ENCODE measurements at regions not wholly inside any gene's neighbourhood (a gene's known extent, or its start where the extent isn't known, plus 50 kb on each side); places are given as distances from the start of the nearest gene placed in this dataset.
"Not testable (repeated sequence)": the region's sequence is repeated elsewhere in the genome, so short reads cannot be mapped to it uniquely, and the experiment has no call there.

GRCh38 chr4:186999686-187000085 is 276.0 kb upstream of the FAT1 start:
- POLR2A ChIA-PET (ENCODE audit: partially characterized antibody): no interaction called here
- intact Hi-C loops (cut with micrococcal nuclease): loop anchor here (5.0 kb wide), 1 partner anchor 67 kb away; no protein-coding TSS in a partner anchor
- no peaks in the 10 kb centered on the region for H3K27me3 Mint-ChIP-seq

DNA sequence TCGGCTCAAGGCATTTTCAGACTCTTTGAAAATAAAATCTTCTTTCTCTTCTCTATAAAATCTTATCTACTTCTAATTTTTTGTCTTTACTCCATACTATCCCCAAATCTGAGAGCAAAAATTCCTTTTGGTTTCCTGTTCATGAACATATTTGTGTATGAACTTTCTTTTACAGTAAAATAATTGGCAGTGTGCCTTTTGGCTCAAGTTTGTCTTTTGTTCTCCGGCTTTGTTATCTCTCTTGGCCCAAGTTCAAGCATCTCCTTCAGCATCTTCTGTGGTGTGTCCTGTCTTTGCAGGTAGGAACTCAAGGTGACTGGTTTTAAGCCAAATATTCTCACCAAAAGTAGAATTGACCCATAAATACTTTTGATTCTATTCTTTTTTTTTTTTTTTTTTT is 276.6 kb upstream of the FAT1 start:
- Mint-ChIP-seq H3K27me3 (no peaks in the 10 kb centered on the region), H3K27ac (no peak overlapping the region), H3K4me3 (no peak overlapping the region), H3K36me3 (no peaks in the 10 kb centered on the region), H3K9me3 (peaks cover 2 to 14% (median 4%) of the 10 kb centered on the region in 8 donors), H3K4me1 (no peaks in the 10 kb centered on the region)
- DNase-seq: no peak
- no peak overlapping the region for H3K4me3 ChIP-seq (ENCODE audit: low read length in 2 of 2)
- H3K4me1 ChIP-seq (ENCODE audit: insufficient read depth, low read length): no peaks in the 10 kb centered on the region
- H3K27me3 ChIP-seq (ENCODE audit: insufficient read depth, low read length): no peaks in the 10 kb centered on the region
- POLR2A ChIA-PET (ENCODE audit: partially characterized antibody): no interaction called here
- no peaks in the 10 kb centered on the region for H3K9me3 ChIP-seq (ENCODE audit: control insufficient read depth in 1 of 2, low read length in 2 of 2)
- intact Hi-C loops (cut with micrococcal nuclease): no loop called here
- H3K36me3 ChIP-seq (ENCODE audit: insufficient read depth, low read length): no peaks in the 10 kb centered on the region
- CTCF ChIA-PET (ENCODE audit: partially characterized antibody): no interaction called here
- no peak overlapping the region for H3K27ac ChIP-seq (ENCODE audit: low read depth, low read length)

More at GRCh38 chr4:186999686-187000085, 276.0 kb upstream of the FAT1 start:
- no peaks in the 10 kb centered on the region for H3K36me3 ChIP-seq (ENCODE audit: insufficient read depth, low read length)
- no peak overlapping the region for H3K27ac ChIP-seq (ENCODE audit: low read depth, low read length)
- H3K27me3 ChIP-seq (ENCODE audit: insufficient read depth, low read length): no peaks in the 10 kb centered on the region
- no peaks in the 10 kb centered on the region for H3K9me3 ChIP-seq (ENCODE audit: control insufficient read depth in 1 of 2, low read length in 2 of 2)
- CTCF ChIA-PET (ENCODE audit: partially characterized antibody): no interaction called here
- no peaks in the 10 kb centered on the region for H3K4me1 ChIP-seq (ENCODE audit: insufficient read depth, low read length)
- Mint-ChIP-seq H3K4me1 (no peaks in the 10 kb centered on the region), H3K4me3 (no peak overlapping the region), H3K36me3 (no peaks in the 10 kb centered on the region), H3K9me3 (peaks cover 2 to 14% (median 4%) of the 10 kb centered on the region in 8 donors), H3K27ac (no peak overlapping the region)
- no peak overlapping the region for H3K4me3 ChIP-seq (ENCODE audit: low read length in 2 of 2)
- no peak for DNase-seq

- H3K27ac Mint-ChIP-seq; DNase-seq; H3K36me3 Mint-ChIP-seq; H3K36me3 ChIP-seq (ENCODE audit: insufficient read depth, low read length); intact Hi-C loops (cut with micrococcal nuclease); CTCF ChIA-PET (ENCODE audit: partially characterized antibody); H3K27me3 Mint-ChIP-seq; H3K4me1 Mint-ChIP-seq; H3K9me3 ChIP-seq (ENCODE audit: control insufficient read depth in 1 of 2, low read length in 2 of 2); H3K4me3 ChIP-seq (ENCODE audit: low read length in 2 of 2); H3K4me1 ChIP-seq (ENCODE audit: insufficient read depth, low read length); H3K27me3 ChIP-seq (ENCODE audit: insufficient read depth, low read length); POLR2A ChIA-PET (ENCODE audit: partially characterized antibody); H3K4me3 Mint-ChIP-seq; H3K27ac ChIP-seq (ENCODE audit: low read depth, low read length): not testable (repeated sequence)
- peaks cover 0 to 10% (median 4%) of the 10 kb centered on the region in 8 donors for H3K9me3 Mint-ChIP-seq
These were observed 278.5 kb upstream of the FAT1 start for GRCh38 chr4:187002133-187002532.

DNA sequence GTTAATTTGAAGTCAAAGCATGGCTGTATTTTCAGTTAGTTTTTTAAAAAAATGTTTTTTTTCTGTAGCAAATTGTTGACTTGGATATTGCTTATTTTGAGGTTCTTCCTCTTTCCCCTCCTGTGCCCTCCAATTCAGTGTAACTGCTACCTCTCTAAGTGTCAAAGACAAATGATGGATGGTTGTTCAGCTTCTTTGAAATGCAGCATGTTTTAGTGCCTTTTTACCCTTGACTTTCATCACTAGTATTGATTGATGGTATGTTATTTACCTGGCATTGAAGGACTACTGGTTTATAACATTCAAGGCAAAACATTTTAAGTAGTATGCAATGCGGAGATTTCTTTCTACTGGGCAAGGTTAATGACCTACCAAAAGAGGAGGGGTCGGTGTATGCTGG is 281.0 kb upstream of the FAT1 start:
- H3K4me3 ChIP-seq (ENCODE audit: low read length in 2 of 2): no peak overlapping the region
- Mint-ChIP-seq H3K27ac (no peak overlapping the region), H3K27me3 (no peaks in the 10 kb centered on the region), H3K4me1 (no peaks in the 10 kb centered on the region), H3K4me3 (no peak overlapping the region), H3K36me3 (no peaks in the 10 kb centered on the region), H3K9me3 (peaks cover 0 to 13% (median 4%) of the 10 kb centered on the region in 8 donors)
- no peak overlapping the region for H3K27ac ChIP-seq (ENCODE audit: low read depth, low read length)
- intact Hi-C loops (cut with micrococcal nuclease): no loop called here
- H3K27me3 ChIP-seq (ENCODE audit: insufficient read depth, low read length): no peaks in the 10 kb centered on the region
- ChIA-PET POLR2A (ENCODE audit: partially characterized antibody) (no interaction called here), CTCF (ENCODE audit: partially characterized antibody) (no interaction called here)
- no peaks in the 10 kb centered on the region for H3K36me3 ChIP-seq (ENCODE audit: insufficient read depth, low read length)
- no peaks in the 10 kb centered on the region for H3K9me3 ChIP-seq (ENCODE audit: control insufficient read depth in 1 of 2, low read length in 2 of 2)
- no peak for DNase-seq
- no peaks in the 10 kb centered on the region for H3K4me1 ChIP-seq (ENCODE audit: insufficient read depth, low read length)

DNA sequence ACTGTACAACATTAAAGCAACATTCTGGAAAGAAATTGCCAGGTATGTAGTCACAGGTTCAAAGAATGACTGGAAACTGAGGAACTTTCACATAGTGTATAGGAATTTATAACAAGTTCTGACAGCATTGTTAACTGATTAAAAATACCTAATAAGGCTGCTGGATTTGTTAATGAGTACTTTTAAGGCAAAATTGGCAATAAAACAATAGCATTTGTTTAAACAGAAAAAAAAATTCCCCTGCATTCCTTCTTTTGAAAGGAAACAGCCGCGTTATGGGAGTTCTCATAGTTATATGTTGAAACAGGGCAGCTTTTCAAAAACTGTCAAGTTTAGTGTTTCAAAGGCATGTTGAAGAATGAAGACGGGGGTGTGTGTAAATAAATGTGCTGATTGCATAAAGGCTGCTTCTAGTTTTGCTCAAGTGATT is 282.5 kb upstream of the FAT1 start:
- Histone ChIP-seq H3K36me3 (ENCODE audit: insufficient read depth, low read length) (no peaks in the 10 kb centered on the region), H3K4me1 (ENCODE audit: insufficient read depth, low read length) (no peaks in the 10 kb centered on the region), H3K27me3 (ENCODE audit: insufficient read depth, low read length) (no peaks in the 10 kb centered on the region), H3K9me3 (ENCODE audit: control insufficient read depth in 1 of 2, low read length in 2 of 2) (no peaks in the 10 kb centered on the region), H3K4me3 (ENCODE audit: low read length in 2 of 2) (no peak overlapping the region), H3K27ac (ENCODE audit: low read depth, low read length) (no peak overlapping the region)
- H3K27me3 Mint-ChIP-seq: no peaks in the 10 kb centered on the region
- no peak for DNase-seq
- no peak overlapping the region for H3K27ac Mint-ChIP-seq
- H3K4me1 Mint-ChIP-seq: no peaks in the 10 kb centered on the region
- intact Hi-C loops (cut with micrococcal nuclease): no loop called here
- ChIA-PET CTCF (ENCODE audit: partially characterized antibody) (no interaction called here), POLR2A (ENCODE audit: partially characterized antibody) (no interaction called here)
- no peaks in the 10 kb centered on the region for H3K36me3 Mint-ChIP-seq
- H3K9me3 Mint-ChIP-seq: peaks cover 0 to 9% (median 3%) of the 10 kb centered on the region in 8 donors
- no peak overlapping the region for H3K4me3 Mint-ChIP-seq

GRCh38 chr4:187010052-187010451 is 286.4 kb upstream of the FAT1 start:
- peaks cover 0 to 12% (median 6%) of the 10 kb centered on the region in 8 donors for H3K9me3 Mint-ChIP-seq
- intact Hi-C loops (cut with micrococcal nuclease): no loop called here
- Histone ChIP-seq H3K9me3 (ENCODE audit: control insufficient read depth in 1 of 2, low read length in 2 of 2) (no peaks in the 10 kb centered on the region), H3K36me3 (ENCODE audit: insufficient read depth, low read length) (no peaks in the 10 kb centered on the region), H3K4me1 (ENCODE audit: insufficient read depth, low read length) (no peaks in the 10 kb centered on the region), H3K27me3 (ENCODE audit: insufficient read depth, low read length) (no peaks in the 10 kb centered on the region), H3K4me3 (ENCODE audit: low read length in 2 of 2) (no peak overlapping the region), H3K27ac (ENCODE audit: low read depth, low read length) (no peak overlapping the region)
- no peak overlapping the region for H3K4me3 Mint-ChIP-seq
- POLR2A ChIA-PET (ENCODE audit: partially characterized antibody): no interaction called here
- H3K27ac Mint-ChIP-seq: no peak overlapping the region
- no peaks in the 10 kb centered on the region for H3K27me3 Mint-ChIP-seq
- CTCF ChIA-PET (ENCODE audit: partially characterized antibody): no interaction called here
- H3K4me1 Mint-ChIP-seq: no peaks in the 10 kb centered on the region
- H3K36me3 Mint-ChIP-seq: no peaks in the 10 kb centered on the region
- no peak for DNase-seq

GRCh38 chr4:187016101-187016500 is 292.4 kb upstream of the FAT1 start:
- Histone ChIP-seq H3K27ac (ENCODE audit: low read depth, low read length) (no peak overlapping the region), H3K27me3 (ENCODE audit: insufficient read depth, low read length) (no peaks in the 10 kb centered on the region), H3K9me3 (ENCODE audit: control insufficient read depth in 1 of 2, low read length in 2 of 2) (no peaks in the 10 kb centered on the region), H3K4me1 (ENCODE audit: insufficient read depth, low read length) (no peaks in the 10 kb centered on the region), H3K36me3 (ENCODE audit: insufficient read depth, low read length) (no peaks in the 10 kb centered on the region), H3K4me3 (ENCODE audit: low read length in 2 of 2) (no peak overlapping the region)
- DNase-seq: no peak
- no peak overlapping the region for H3K27ac Mint-ChIP-seq
- no peak overlapping the region for H3K4me3 Mint-ChIP-seq
- peaks cover 2 to 20% (median 10%) of the 10 kb centered on the region in 8 donors for H3K9me3 Mint-ChIP-seq
- intact Hi-C loops (cut with micrococcal nuclease): no loop called here
- H3K27me3 Mint-ChIP-seq: no peaks in the 10 kb centered on the region
- POLR2A ChIA-PET (ENCODE audit: partially characterized antibody): no interaction called here
- CTCF ChIA-PET (ENCODE audit: partially characterized antibody): no interaction called here
- H3K4me1 Mint-ChIP-seq: no peaks in the 10 kb centered on the region
- no peaks in the 10 kb centered on the region for H3K36me3 Mint-ChIP-seq

GRCh38 chr4:187017147-187017546 is 293.5 kb upstream of the FAT1 start:
- POLR2A ChIA-PET (ENCODE audit: partially characterized antibody): no interaction called here
- no peaks in the 10 kb centered on the region for H3K27me3 ChIP-seq (ENCODE audit: insufficient read depth, low read length)
- H3K4me1 Mint-ChIP-seq: no peaks in the 10 kb centered on the region

More at GRCh38 chr4:187017147-187017546, 293.5 kb upstream of the FAT1 start:
- Histone ChIP-seq H3K4me1 (ENCODE audit: insufficient read depth, low read length) (no peaks in the 10 kb centered on the region), H3K9me3 (ENCODE audit: control insufficient read depth in 1 of 2, low read length in 2 of 2) (no peaks in the 10 kb centered on the region), H3K36me3 (ENCODE audit: insufficient read depth, low read length) (no peaks in the 10 kb centered on the region), H3K27ac (ENCODE audit: low read depth, low read length) (no peak overlapping the region), H3K4me3 (ENCODE audit: low read length in 2 of 2) (no peak overlapping the region)
- no peak for DNase-seq
- Mint-ChIP-seq H3K36me3 (no peaks in the 10 kb centered on the region), H3K27me3 (no peaks in the 10 kb centered on the region), H3K4me3 (no peak overlapping the region), H3K27ac (no peak overlapping the region), H3K9me3 (peaks cover 2 to 20% (median 11%) of the 10 kb centered on the region in 8 donors)
- intact Hi-C loops (cut with micrococcal nuclease): no loop called here
- CTCF ChIA-PET (ENCODE audit: partially characterized antibody): no interaction called here

Measured in CD4-positive, alpha-beta memory T cell (primary cell).